H9 (cell line): ENCODE measurements at regions not wholly inside any gene's neighbourhood (a gene's known extent, or its start where the extent isn't known, plus 50 kb on each side); places are given as distances from the start of the nearest gene placed in this dataset.

Experiments
- DNase-seq: peaks from one replicate; pipeline ENCODE4 v3.0.0-alpha.2; 2017
- H2AFZ ChIP-seq: one replicate; pipeline ENCODE4 v1.6.1; 2013; ENCODE audit warnings: mild to moderate bottlenecking, low read length, control low read depth, moderate library complexity
- H2AK5ac ChIP-seq: 2 replicates; pipeline ENCODE4 v1.6.1; 2013; ENCODE audit warnings: low read length, control low read depth, mixed read lengths; ENCODE audit not compliant: insufficient read length
- H2BK120ac ChIP-seq: one replicate; pipeline ENCODE4 v1.6.1; 2013; ENCODE audit warnings: low read depth, mild to moderate bottlenecking, low read length, control low read depth, inconsistent platforms; ENCODE audit not compliant: poor library complexity, severe bottlenecking
- H2BK12ac ChIP-seq: 2 replicates; pipeline ENCODE4 v1.6.1; 2013; ENCODE audit warnings: low read length, control low read depth, mixed read lengths, low read depth; ENCODE audit not compliant: insufficient read length
- H2BK15ac ChIP-seq: 2 replicates; pipeline ENCODE4 v1.6.1; 2013; ENCODE audit warnings: low read depth, low read length, control low read depth
- H2BK20ac ChIP-seq: one replicate; pipeline ENCODE4 v1.6.1; 2013; ENCODE audit warnings: low read depth, mild to moderate bottlenecking, low read length, control low read depth, inconsistent platforms; ENCODE audit not compliant: poor library complexity, severe bottlenecking
- H2BK5ac ChIP-seq: 2 replicates; pipeline ENCODE4 v1.6.1; 2013; ENCODE audit warnings: low read length, control low read depth, mixed read lengths; ENCODE audit not compliant: insufficient read length
- H3K14ac ChIP-seq: 2 replicates; pipeline ENCODE4 v1.6.1; 2013; ENCODE audit warnings: low read length, control low read depth; ENCODE audit not compliant: insufficient read depth
- H3K18ac ChIP-seq: 2 replicates; pipeline ENCODE4 v1.6.1; 2013; ENCODE audit warnings: low read depth, mild to moderate bottlenecking, mixed read lengths, low read length, control low read depth; ENCODE audit not compliant: insufficient read length
- H3K23ac ChIP-seq: 2 replicates; pipeline ENCODE4 v1.6.1; 2013; ENCODE audit warnings: low read length, control low read depth, mixed read lengths, low read depth; ENCODE audit not compliant: insufficient read length
- H3K23me2 ChIP-seq: 2 replicates; pipeline ENCODE4 v1.6.1; 2013; ENCODE audit warnings: low read depth, mild to moderate bottlenecking, mixed read lengths, low read length, control low read depth; ENCODE audit not compliant: insufficient read length, poor library complexity, severe bottlenecking
- H3K27ac ChIP-seq: 2 replicates; pipeline ENCODE4 v1.5.1; 2013; ENCODE audit warnings: low read length, control low read depth, mixed read lengths, low read depth; ENCODE audit not compliant: insufficient read length
- H3K27me3 ChIP-seq: 2 replicates; pipeline ENCODE4 v1.6.1; 2013; ENCODE audit warnings: low read length, control low read depth, inconsistent platforms; ENCODE audit not compliant: insufficient read depth
- H3K4ac ChIP-seq: 2 replicates; pipeline ENCODE4 v1.6.1; 2013; ENCODE audit warnings: low read depth, mild to moderate bottlenecking, control low read depth, inconsistent platforms, low read length, moderate library complexity
- H3K4me1 ChIP-seq: 2 replicates; pipeline ENCODE4 v1.6.1; 2013; ENCODE audit warnings: low read length, control low read depth, inconsistent platforms; ENCODE audit not compliant: insufficient read depth
- H3K4me2 ChIP-seq: 2 replicates; pipeline ENCODE4 v1.6.1; 2013; ENCODE audit warnings: low read length, control low read depth, mixed read lengths; ENCODE audit not compliant: insufficient read length, insufficient read depth
- H3K56ac ChIP-seq: 2 replicates; pipeline ENCODE4 v1.6.1; 2013; ENCODE audit warnings: low read depth, mild to moderate bottlenecking, mixed read lengths, low read length, control low read depth; ENCODE audit not compliant: insufficient read length
- H3K79me1 ChIP-seq: 2 replicates; pipeline ENCODE4 v1.6.1; 2013; ENCODE audit warnings: low read depth, mild to moderate bottlenecking, moderate library complexity, low read length, control low read depth, inconsistent platforms; ENCODE audit not compliant: insufficient read depth, poor library complexity, severe bottlenecking
- H3K79me2 ChIP-seq: 2 replicates; pipeline ENCODE4 v1.6.1; 2013; ENCODE audit warnings: low read length, control low read depth, inconsistent platforms; ENCODE audit not compliant: insufficient read depth
- H3K9ac ChIP-seq: 2 replicates; pipeline ENCODE4 v1.6.1; 2013; ENCODE audit warnings: low read length, control low read depth, mixed read lengths; ENCODE audit not compliant: insufficient read length; ENCODE audit errors: extremely low read depth
- H3K9me3 ChIP-seq: one replicate; pipeline ENCODE4 v1.6.1; 2013; ENCODE audit warnings: low read depth, low read length, inconsistent platforms; ENCODE audit not compliant: control insufficient read depth
- H3T11ph ChIP-seq: one replicate; pipeline ENCODE4 v1.6.1; 2013; ENCODE audit warnings: mild to moderate bottlenecking, low read length, control low read depth, inconsistent platforms
- H4K20me1 ChIP-seq: one replicate; pipeline ENCODE4 v1.6.1; 2013; ENCODE audit not compliant: control insufficient read depth, insufficient read length, insufficient read depth
- H4K5ac ChIP-seq: 2 replicates; pipeline ENCODE4 v1.6.1; 2013; ENCODE audit warnings: low read depth, mild to moderate bottlenecking, mixed read lengths, low read length, control low read depth; ENCODE audit not compliant: insufficient read length
- H4K8ac ChIP-seq: replicated peaks from 2 replicates; pipeline ENCODE4 v1.6.1; 2013; ENCODE audit warnings: low read length, control low read depth, mixed read lengths, low read depth; ENCODE audit not compliant: insufficient read length
- H4K91ac ChIP-seq: 2 replicates; pipeline ENCODE4 v1.6.1; 2013; ENCODE audit warnings: low read depth, mild to moderate bottlenecking, moderate library complexity, mixed read lengths, low read length, control low read depth; ENCODE audit not compliant: insufficient read length
- H3K27ac Mint-ChIP-seq, 3 experiments: 2 replicates in 2 of 3; 3 replicates in 1 of 3; pipeline ENCODE4 v1.8.0; 2020 to 2021; ENCODE audit warnings: mixed read lengths in 3 of 3, mild to moderate bottlenecking in 1 of 3, moderate library complexity in 1 of 3
- H3K27me3 Mint-ChIP-seq: 2 replicates; pipeline ENCODE4 v1.8.0; 2021; ENCODE audit warnings: low read depth, mild to moderate bottlenecking, moderate library complexity, mixed read lengths
- H3K36me3 Mint-ChIP-seq, 3 experiments: 2 replicates in 2 of 3; 3 replicates in 1 of 3; pipeline ENCODE4 v1.8.0; 2020 to 2021; ENCODE audit warnings: low read depth in 3 of 3, mixed read lengths in 3 of 3; ENCODE audit not compliant: insufficient read depth in 1 of 3
- H3K4me1 Mint-ChIP-seq, 2 experiments: 2 replicates each; pipeline ENCODE4 v1.8.0; 2020; ENCODE audit warnings: mixed read lengths in 2 of 2
- H3K4me3 Mint-ChIP-seq, 2 experiments: 2 replicates in 1 of 2; 3 replicates in 1 of 2; pipeline ENCODE4 v1.8.0; 2020 to 2021; ENCODE audit warnings: mild to moderate bottlenecking in 2 of 2, mixed read lengths in 2 of 2, moderate library complexity in 1 of 2
- H3K9me3 Mint-ChIP-seq, 2 experiments: 2 replicates in 1 of 2; 3 replicates in 1 of 2; pipeline ENCODE4 v1.8.0; 2020; ENCODE audit warnings: mild to moderate bottlenecking in 2 of 2, mixed read lengths in 2 of 2, moderate library complexity in 1 of 2
- WGBS: extraction: QIAGEN DNeasy Blood & Tissue Kit; methylation state at CpG from one replicate; pipeline ENCODE4 v1.1.7; 2013; ENCODE audit warnings: missing lambda C conversion rate, low lambda C conversion rate, mixed read lengths; ENCODE audit not compliant: insufficient read length; ENCODE audit errors: extremely low coverage; 5-methylcytosine and 5-hydroxymethylcytosine counted together
- TF ChIP-seq, protein P1 (sequence below): fragments of 200-600 bp; sonication (generic); conservative IDR thresholded peaks from 3 replicates; pipeline ENCODE4 v1.8.0; 2021; ENCODE audit warnings: antibody characterized with exemption, mild to moderate bottlenecking

- Histone ChIP-seq H3K27ac (no peak overlapping the region), H2BK5ac (no peak overlapping the region), H3K4me2 (no peak overlapping the region), H3K4me1 (no peaks in the 10 kb centered on the region), H3K79me2 (no peaks in the 10 kb centered on the region), H3K56ac (no peak overlapping the region), H3K27me3 (no peaks in the 10 kb centered on the region), H2AFZ (no peak overlapping the region), H2BK15ac (no peak overlapping the region), H4K20me1 (no peaks in the 10 kb centered on the region), H2BK120ac (no peak overlapping the region), H3K18ac (no peak overlapping the region), H3T11ph (no peak overlapping the region), H3K9me3 (no peaks in the 10 kb centered on the region), H4K5ac (no peak overlapping the region), H3K14ac (no peak overlapping the region), H3K23me2 (no peaks in the 10 kb centered on the region), H3K79me1 (no peaks in the 10 kb centered on the region), H2BK20ac (no peak overlapping the region), H3K9ac (no peak overlapping the region), H3K4ac (no peak overlapping the region), H4K91ac (no peak overlapping the region), H3K23ac (no peak overlapping the region), H2BK12ac (no peak overlapping the region), H4K8ac (no peak overlapping the region), H2AK5ac (no peak overlapping the region)
- no peak overlapping the region for H3K27ac Mint-ChIP-seq
- H3K27me3 Mint-ChIP-seq, result peaks cover 1% of the 10 kb centered on the region; the same call in 1 of the 2 replicates
- WGBS, result no CpG with 5 or more reads among the region's 7 CpGs
- DNase-seq, result no peak
- H3K36me3 Mint-ChIP-seq, result peaks cover 0 to 2% (median 0%) of the 10 kb centered on the region in 3 experiments; a peak in 1 of 7 replicates
- peaks cover 13 to 14% of the 10 kb centered on the region in 2 experiments for H3K4me1 Mint-ChIP-seq
- TF ChIP-seq, protein P1, sequence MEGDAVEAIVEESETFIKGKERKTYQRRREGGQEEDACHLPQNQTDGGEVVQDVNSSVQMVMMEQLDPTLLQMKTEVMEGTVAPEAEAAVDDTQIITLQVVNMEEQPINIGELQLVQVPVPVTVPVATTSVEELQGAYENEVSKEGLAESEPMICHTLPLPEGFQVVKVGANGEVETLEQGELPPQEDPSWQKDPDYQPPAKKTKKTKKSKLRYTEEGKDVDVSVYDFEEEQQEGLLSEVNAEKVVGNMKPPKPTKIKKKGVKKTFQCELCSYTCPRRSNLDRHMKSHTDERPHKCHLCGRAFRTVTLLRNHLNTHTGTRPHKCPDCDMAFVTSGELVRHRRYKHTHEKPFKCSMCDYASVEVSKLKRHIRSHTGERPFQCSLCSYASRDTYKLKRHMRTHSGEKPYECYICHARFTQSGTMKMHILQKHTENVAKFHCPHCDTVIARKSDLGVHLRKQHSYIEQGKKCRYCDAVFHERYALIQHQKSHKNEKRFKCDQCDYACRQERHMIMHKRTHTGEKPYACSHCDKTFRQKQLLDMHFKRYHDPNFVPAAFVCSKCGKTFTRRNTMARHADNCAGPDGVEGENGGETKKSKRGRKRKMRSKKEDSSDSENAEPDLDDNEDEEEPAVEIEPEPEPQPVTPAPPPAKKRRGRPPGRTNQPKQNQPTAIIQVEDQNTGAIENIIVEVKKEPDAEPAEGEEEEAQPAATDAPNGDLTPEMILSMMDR, result no peak
- H3K9me3 Mint-ChIP-seq, result no peaks in the 10 kb centered on the region; a peak in 1 of 5 replicates
- H3K4me3 Mint-ChIP-seq, result no peak overlapping the region
These were observed 145.5 kb upstream of the MAP1B start for GRCh38 chr5:71961786-71962185.
